ENCODE measurements at regions not wholly inside any gene's neighbourhood (a gene's known extent, or its start where the extent isn't known, plus 50 kb on each side); places are given as distances from the start of the nearest gene placed in this dataset.

GRCh38 chr9:11709567-11709966, 983.6 kb upstream of the TYRP1 start:
- H3K4me3 ChIP-seq (ENCODE audit: control insufficient read depth, low read depth, low read length): no peak overlapping the region
- DNase-seq (ENCODE audit: low read depth): no peak
- TF ChIP-seq CTCF (conservative IDR thresholded peaks at IDR 0.05; ENCODE audit: control insufficient read depth, insufficient read depth, low read depth, low read length): no peak

- H3K4me3 ChIP-seq (ENCODE audit: control insufficient read depth, low read depth, low read length): no peak overlapping the region
- no peak for DNase-seq (ENCODE audit: low read depth)
- no peak for TF ChIP-seq CTCF (conservative IDR thresholded peaks at IDR 0.05; ENCODE audit: control insufficient read depth, insufficient read depth, low read depth, low read length)
Observed at GRCh38 chr9:11713077-11713476, 980.1 kb upstream of the TYRP1 start.

- TF ChIP-seq CTCF (conservative IDR thresholded peaks at IDR 0.05; ENCODE audit: control insufficient read depth, insufficient read depth, low read depth, low read length): no peak
- H3K4me3 ChIP-seq (ENCODE audit: control insufficient read depth, low read depth, low read length): no peak overlapping the region
- no peak for DNase-seq (ENCODE audit: low read depth)
Observed at GRCh38 chr9:11722957-11723356, 970.2 kb upstream of the TYRP1 start.

- no peak for TF ChIP-seq CTCF (conservative IDR thresholded peaks at IDR 0.05; ENCODE audit: control insufficient read depth, insufficient read depth, low read depth, low read length)
- H3K4me3 ChIP-seq (ENCODE audit: control insufficient read depth, low read depth, low read length): no peak overlapping the region
- no peak for DNase-seq (ENCODE audit: low read depth)
Observed at GRCh38 chr9:11726659-11727058, 966.5 kb upstream of the TYRP1 start.

- no peak overlapping the region for H3K4me3 ChIP-seq (ENCODE audit: control insufficient read depth, low read depth, low read length)
- DNase-seq (ENCODE audit: low read depth): no peak
- TF ChIP-seq CTCF (conservative IDR thresholded peaks at IDR 0.05; ENCODE audit: control insufficient read depth, insufficient read depth, low read depth, low read length): no peak
Observed at GRCh38 chr9:11735391-11735790, 957.8 kb upstream of the TYRP1 start.

GRCh38 chr9:11742471-11742870, 950.7 kb upstream of the TYRP1 start:
- TF ChIP-seq CTCF (conservative IDR thresholded peaks at IDR 0.05; ENCODE audit: control insufficient read depth, insufficient read depth, low read depth, low read length): no peak
- H3K4me3 ChIP-seq (ENCODE audit: control insufficient read depth, low read depth, low read length): no peak overlapping the region
- no peak for DNase-seq (ENCODE audit: low read depth)

GRCh38 chr9:11743356-11743755, 949.8 kb upstream of the TYRP1 start:
- no peak overlapping the region for H3K4me3 ChIP-seq (ENCODE audit: control insufficient read depth, low read depth, low read length)
- DNase-seq (ENCODE audit: low read depth): no peak
- no peak for TF ChIP-seq CTCF (conservative IDR thresholded peaks at IDR 0.05; ENCODE audit: control insufficient read depth, insufficient read depth, low read depth, low read length)
